Renal cortex interstitium (tissue), 11 donors: ENCODE measurements at regions not wholly inside any gene's neighbourhood (a gene's known extent, or its start where the extent isn't known, plus 50 kb on each side); places are given as distances from the start of the nearest gene placed in this dataset.
A peak's percentile ranks its signal among the peaks of the same experiment; 100 is the strongest.

ENCODE experiments used
- DNase-seq, 11 donors: peaks; one replicate each; pipeline ENCODE4 v3.0.0-alpha.2; 2013; ENCODE audit warnings: low read depth in 9 of 11, low spot score in 4 of 11; ENCODE audit errors: extremely low read depth in 1 of 11

DNA sequence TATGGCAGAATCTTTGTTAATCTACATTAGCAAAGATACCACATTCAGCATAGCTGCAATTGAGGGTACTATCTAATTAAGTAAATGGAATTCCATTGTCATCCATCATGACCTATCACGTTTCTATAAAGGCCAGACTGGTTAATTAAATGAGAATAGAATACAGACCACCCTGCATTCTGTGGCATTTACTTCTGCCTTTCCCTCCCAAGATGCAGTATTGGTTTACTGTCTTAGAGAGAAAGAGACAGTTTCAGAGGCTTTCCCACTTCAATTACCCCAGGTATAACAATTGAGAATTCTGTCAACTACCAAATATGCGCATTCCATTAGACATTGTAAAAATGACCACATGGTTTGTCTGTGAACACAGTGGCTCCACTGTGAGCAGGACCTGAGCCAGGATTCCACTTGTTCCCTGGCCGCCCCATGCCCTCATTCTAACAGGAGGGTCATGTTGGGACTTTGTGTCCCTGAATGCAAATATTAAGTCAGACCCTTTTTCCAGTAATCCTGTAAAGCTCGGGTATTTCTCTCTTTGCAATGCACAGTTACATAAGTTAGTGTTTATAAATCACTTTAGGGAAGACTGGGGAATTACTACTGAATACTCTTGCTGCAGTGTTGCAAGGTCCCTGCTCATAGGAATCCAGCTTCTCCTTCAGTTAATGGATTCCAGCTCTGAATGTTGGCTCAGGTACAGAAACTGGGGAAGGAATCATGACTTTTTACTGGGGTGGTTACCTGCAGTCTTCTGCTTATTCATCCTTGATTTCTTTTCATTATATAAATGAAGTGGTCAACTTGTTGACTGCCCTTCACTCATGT lies 261.0 kb downstream of the PDGFC start:
- DNase-seq: no peak

DNA sequence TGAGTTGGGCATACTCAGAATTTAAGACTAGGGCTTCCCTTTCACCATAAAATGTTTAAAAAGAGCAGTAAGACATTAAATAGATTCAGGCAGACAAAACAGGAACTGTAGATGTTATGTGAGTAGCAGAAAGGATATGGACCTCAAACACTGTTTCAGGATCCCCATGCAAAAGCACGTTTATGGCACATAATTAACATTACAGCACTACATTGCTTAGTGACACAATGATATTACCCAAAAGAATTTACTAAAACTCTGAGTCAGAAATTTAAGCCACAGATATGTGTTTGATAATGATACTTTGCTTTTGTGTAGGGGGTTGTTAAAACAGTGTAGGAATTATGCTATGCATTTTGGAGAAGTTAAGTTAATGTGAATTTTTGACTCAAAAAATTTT lies 266.3 kb downstream of the PDGFC start:
- DNase-seq: no peak

DNA sequence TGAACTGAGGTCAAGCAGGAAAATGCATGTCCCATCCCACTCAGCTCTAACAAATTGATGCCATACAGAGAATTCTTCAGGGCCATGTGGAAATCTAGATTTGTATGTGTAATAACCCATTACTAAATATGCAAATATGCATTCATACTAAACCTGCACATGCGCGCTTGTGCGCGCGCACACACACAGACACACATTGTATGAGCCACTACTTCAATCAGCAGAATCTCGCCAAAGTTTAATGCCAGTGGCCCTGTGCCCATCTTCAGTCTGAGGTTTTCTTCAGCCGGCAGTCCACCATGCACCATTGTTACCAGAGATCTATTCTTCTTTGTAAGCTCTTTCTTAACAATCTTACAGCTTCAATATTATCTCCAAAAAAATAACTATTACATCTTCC lies 276.4 kb downstream of the PDGFC start:
- no peak for DNase-seq

DNA sequence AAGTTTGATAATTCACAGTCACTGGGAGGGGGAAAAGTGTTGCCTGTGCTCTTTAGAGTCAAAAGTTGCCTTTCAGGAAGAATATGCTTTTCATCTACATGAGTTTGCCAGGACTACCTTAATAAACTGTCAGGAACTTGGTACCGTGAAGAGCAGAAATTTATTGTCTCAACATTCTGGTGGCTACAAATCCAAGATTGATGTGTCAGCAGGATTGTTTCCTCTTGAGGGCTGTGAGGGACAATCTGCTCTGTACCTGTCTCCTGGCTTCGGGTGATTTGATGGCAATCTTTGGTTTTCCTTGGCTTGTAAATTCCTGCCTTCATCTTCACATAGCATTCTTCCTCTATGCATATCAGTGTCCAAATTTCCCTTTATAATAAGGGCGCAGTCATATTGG lies 277.2 kb downstream of the PDGFC start:
- no peak for DNase-seq

DNA sequence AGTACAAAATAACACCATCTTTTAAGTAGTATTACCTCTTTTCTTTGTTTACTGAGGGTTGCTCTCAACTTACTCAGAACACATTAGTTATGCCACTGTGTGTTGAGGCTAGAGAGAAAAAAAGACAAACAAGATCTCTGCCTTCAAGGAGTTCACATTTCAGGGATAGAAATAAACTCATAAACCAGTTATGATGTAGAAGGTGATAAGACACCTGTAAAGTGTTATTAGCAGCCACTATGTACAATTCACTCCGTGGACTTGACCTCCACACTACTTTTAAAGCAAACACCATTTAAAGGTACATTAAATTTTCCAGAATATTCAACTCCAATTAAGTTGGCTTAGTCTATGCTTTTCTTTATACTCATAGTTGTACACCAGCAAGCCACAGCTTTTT lies 278.0 kb downstream of the PDGFC start:
- no peak for DNase-seq

DNA sequence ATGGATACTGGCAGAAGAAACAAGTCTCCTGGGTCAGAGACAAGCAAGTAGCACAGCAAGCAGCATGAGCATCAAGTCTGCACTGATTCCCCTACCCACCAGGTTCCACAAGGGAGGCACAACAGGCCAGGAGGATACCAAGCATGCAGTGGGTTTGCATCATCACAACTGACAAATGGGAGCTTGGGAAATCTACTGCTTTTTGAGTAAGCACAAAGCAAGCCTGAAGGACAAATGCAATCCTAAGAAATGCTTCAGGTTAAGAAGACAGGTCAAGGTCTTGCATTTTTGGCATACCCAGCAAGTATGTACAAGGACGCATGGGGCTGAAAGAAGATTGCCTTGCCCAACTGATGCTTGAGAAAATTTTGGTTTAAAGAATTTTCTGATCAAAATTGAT lies 279.6 kb downstream of the PDGFC start:
- DNase-seq: no peak

DNA sequence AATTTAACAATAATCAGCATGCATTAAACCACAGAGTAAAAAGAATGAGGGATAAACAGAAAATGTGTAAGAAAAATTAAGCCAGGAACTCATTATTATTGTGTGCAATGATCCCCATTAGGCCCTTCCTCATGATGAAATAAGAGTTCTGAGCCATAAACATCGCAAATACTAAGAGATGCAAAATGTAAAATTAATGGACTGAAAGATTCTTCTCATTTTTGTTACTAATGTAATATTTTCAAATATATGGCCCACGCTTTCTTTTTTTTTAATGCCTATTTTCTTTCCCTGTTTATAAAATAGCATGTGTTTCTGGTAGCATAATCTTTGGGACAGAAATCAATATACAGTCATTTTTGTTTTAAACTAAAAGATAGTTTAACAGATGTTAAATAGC lies 281.0 kb downstream of the PDGFC start:
- no peak for DNase-seq

DNA sequence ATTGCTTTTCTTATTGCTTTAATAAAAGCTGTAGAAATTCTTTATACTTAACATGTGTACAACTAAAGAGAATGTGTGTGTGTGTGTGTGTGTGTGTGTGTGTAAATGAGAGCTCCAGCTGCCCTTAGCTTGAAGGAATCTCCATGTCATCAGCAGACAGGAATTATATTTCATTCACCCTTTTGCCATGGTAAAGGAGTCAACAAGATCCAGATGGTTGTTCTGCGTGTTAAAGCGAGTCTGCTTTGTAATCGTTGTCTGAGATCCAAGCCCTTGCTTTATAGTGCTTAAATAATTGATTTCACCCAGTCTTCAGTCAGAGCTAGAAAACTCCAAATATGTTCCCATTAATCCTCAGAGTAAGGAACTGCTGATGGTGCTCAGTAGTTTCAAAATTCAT lies 285.5 kb downstream of the PDGFC start:
- DNase-seq: peak; percentile 26 to 77 (median 44)

DNA sequence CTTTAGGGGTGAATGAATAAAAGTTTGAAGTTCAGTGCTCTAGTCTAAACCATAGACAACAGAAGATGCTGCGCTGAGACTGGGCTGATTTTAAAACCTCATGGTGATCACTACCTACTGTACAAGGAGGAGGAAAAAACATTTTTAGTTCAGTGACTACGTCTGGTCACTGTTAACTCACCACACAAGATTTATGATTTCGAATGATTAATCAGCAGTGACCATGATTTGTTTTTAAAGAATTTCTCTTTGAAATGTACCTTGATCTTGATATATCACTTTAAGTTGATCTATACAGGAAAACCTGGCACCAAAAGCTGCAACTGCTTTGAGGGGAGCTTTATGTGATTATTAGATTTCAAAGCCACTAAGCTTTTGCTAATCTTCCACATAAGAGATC lies 286.3 kb downstream of the PDGFC start:
- DNase-seq: no peak

DNA sequence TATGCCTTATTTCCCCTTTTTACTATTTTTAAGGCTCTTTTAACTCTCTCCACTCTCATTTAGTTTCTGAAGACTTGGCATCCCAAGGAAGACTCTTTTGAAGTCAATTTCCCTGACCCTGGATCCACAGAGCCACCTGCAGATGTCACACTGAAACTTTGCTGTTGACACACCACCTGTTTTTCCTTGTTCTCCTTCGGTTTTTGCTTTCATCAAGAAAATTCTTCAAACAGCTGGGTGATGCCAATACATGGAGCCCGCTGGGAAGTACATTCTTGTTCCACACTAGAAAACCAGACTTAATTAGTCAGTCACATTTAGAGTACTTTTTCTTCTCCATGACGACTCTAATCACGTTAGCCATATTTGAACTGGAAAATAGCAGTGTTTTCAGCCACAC lies 293.9 kb downstream of the PDGFC start:
- DNase-seq: no peak

DNA sequence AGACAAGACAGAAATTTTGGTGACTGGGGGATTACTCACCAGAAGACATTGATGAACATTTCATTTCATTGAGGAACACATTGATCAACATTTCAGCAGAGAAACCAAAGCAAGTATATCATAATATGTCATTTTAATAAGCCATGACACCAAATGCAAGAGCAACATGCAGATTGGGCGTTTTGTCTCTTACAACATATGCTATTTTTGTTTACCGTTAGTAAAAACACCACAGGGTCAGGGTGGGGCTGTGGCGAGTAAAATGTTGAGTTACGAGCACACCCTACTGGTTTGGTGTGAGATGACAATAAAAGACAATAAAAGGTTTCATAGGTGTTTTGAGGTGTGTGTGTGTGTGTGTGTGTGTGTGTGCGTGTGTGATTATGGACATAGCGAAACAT lies 294.5 kb downstream of the PDGFC start:
- no peak for DNase-seq

DNA sequence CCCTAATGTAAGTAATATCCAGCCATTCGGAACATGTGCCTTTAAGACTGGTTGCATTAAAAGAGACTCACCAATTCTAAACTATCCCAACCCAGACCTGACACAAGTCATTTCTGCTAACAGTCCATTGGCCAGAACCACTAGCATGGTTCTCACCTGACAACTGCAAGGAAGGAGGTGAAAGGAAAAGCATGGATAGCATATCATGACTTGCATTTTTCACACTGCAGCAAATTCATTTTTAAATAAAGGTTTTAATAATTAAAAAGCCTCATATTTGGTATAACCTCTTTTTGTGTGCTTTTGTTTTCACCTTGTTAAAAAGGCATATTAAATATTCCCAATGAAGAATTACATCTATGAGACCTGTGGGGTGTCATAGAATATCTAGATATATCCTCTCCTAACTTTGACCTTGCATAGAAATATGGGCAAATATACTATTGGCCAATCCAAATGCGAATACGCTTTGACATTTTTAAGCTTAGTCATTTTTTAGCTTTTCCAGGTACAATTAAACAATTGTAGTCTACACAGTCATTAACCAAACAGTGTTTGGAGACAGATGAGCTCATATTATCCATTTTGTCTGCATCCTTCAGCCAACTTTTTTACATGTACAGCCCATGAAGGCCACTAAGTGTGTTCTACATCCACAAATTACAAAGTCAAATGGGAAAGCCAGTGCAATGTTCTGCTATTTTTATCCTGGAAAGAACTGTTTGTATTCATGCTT lies 295.3 kb downstream of the PDGFC start:
- no peak for DNase-seq

DNA sequence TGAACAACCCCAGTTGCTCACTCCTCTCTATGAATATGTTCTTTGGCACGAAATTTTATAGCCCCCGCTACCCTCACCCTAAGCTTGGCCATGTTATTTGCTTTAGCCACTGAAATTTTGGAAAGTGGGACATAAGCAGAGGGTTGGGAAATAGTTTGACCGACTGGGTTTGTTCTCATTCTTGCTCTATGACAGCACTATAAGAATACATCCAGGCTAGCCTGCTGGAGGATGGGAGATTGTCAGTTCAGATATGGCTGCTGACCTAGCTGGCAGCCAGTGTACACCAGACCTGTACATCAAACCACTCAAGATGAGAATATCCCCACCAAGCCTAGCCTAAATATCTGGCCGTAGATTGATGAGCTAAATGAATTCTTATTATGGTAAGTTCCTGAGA lies 298.1 kb downstream of the PDGFC start:
- no peak for DNase-seq

DNA sequence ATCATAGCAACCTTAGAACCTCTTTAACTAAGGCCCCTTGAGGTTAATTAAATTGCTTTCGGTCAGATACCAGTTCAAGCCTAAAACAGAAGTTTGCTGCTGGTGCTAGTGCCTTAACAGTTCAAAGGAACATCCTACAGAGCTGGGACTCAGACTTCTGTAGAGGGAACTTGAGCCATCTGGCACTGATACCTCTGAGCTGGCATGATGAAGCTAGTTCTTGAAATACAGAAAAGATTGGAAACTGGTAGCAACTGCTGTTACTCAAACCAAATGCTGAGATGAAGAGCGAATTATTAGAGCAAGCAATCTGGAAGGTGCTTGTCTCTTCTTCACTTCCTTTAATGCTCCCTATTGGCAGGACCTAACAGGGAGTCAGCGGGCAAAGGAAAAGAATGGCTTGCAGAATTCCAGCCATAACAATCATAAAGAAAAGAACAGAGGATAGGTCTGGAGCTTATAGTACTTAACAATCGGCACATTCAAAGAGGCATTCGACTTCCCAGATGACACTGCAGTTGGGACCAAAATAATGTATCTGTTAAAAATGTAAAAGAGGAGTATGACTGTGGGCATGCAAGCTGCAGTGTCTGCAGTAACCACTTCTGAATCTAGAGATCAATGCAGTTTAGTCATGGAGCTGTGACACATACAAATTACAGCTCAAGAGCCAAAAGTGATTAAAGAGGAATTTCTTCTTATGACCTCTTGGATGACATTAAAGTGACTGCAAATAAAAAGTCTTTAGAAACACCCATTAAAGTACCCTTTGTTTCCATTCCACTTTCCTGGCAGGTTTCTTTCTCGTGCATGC lies 298.9 kb downstream of the PDGFC start:
- DNase-seq: no peak

DNA sequence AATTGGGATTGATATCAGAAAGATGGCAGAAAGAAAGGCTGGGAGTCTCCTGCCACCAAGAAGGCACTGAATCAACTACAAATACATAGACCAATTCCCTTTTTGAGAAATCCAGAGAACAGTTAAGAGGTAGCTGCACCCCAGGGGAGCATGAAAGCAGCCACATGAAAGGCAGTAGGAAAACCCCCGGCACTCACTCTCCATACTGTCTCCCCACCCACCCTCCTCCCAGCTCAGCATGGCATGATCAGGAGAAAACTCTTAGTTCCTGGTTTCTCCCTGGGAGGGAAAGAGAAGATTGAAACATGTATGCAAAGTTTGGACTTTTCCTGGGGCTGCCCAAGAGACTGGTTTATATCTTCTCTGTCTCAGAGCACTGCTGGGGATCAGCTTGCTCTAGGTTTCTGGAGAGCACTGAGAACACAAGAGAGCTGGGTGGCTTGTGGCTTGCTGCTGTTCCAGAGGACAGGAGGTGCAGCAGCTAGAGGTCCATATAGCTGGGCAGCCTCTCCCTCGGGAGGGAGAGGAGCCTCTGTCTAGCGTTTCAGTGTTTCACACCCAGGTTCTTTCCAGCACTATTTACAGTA lies 305.7 kb downstream of the PDGFC start:
- DNase-seq: no peak

DNA sequence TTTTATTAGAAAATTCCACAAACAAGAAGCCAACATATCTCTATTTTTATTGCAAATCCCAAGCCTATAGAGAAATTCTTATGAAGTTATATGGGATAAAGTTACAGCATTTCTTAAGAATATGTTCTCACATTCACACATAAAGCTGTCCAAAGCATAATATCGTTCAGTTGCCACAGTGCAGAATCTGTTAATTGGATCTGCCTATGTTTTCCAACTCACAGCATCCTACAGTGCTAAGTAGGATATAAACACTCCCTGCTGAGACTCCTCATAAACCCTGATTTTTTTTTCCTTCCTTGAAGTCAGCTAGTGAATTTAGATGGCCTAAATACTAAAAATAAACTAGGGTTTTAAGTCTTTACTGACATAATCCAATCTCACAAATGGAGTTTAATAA lies 307.9 kb downstream of the PDGFC start:
- no peak for DNase-seq

DNA sequence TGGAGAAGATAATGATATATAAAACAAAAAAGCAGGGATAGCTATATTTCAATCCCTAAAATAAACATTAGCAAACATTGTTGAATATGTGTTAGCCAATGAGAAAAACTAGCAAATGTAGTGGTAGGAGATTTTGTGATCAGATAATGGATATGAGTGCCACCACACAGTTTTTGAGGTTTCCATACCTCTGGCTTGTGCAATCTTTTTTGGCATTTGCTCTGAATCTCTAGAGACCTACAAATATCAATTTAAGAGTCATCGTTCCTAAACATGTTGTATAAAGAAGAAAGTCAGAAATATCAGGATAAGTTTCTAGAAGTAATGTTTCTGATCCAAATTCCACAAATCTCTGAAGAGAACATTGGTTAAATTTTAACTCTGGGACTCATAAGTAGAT lies 308.7 kb downstream of the PDGFC start:
- no peak for DNase-seq

DNA sequence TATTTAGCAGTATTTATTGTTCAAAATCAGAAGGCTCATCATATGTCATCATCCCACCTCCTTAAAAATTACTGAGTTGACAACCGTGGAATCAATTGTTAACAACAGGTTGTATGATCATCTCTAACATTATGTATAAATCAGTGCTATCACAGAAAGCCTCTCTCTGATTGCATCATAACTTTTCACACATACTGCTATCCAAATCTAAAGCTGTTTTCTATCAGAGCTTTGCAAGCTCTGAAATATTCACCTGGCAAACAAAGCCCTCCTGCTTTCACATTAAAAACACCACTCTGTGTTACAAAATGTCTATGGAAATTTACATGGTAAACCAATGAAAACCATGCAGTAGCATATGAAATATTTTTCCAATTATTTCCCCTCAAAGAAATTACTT lies 310.0 kb downstream of the PDGFC start:
- DNase-seq: no peak

DNA sequence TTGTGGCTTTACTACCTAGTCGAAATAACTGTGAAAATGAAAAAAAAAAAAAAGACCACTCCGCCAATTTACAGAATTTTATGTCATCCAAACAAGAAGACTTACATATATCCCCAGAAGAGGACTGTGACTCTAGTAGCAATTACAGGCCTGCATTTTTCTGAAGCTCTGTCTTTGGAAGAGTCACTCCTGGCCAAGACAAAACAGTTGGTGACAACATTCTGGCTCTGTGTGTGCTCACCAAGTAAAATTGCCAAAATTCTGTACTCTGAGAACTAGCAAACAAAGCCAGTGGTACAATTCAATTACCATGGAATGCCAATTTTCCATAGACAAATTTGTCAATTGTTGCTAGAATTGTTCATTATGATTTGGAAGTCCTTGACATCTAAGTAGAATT lies 311.1 kb downstream of the PDGFC start:
- DNase-seq: no peak

DNA sequence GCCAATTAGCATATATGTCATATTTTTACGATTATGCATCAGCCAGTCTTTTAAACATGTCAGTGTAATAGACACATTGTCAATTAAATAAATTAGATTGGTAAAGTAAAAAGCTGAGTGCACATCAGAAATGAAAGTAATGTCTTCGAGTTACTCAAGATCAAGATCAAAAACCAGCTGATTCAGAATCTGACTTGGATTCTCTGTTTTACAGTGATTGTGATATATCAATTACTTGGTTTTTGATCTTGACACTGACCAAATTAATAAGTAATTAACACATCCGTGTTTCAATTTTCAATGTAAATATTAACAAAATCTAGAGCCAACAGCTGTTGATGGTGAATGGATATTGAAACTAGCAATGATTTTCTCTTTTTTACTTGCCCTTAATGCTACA lies 311.6 kb downstream of the PDGFC start:
- no peak for DNase-seq
